Colonic mucosa (tissue), 4 donors: ENCODE measurements at regions not wholly inside any gene's neighbourhood (a gene's known extent, or its start where the extent isn't known, plus 50 kb on each side); places are given as distances from the start of the nearest gene placed in this dataset.
"Not testable (repeated sequence)": the region's sequence is repeated elsewhere in the genome, so short reads cannot be mapped to it uniquely, and the experiment has no call there.

Experiments
- DNase-seq: peaks from one replicate; pipeline ENCODE4 v3.0.0-alpha.2; 2020
- H3K27ac ChIP-seq: fragments of 200-600 bp; one replicate; pipeline ENCODE4 v1.8.0; 2021
- H3K27me3 ChIP-seq: fragments of 200-600 bp; one replicate; pipeline ENCODE4 v1.8.0; 2021
- H3K36me3 ChIP-seq: fragments of 200-600 bp; one replicate; pipeline ENCODE4 v1.8.0; 2021
- H3K4me1 ChIP-seq: fragments of 200-600 bp; one replicate; pipeline ENCODE4 v1.8.0; 2021; ENCODE audit warnings: mild to moderate bottlenecking
- H3K4me3 ChIP-seq: fragments of 200-600 bp; one replicate; pipeline ENCODE4 v1.8.0; 2021
- H3K9ac ChIP-seq, 2 donors: one replicate each; pipeline ENCODE4 v1.7.0; 2013; ENCODE audit warnings: control low read depth in 2 of 2, low read depth in 2 of 2, low read length in 2 of 2
- H3K9me3 ChIP-seq: fragments of 200-600 bp; one replicate; pipeline ENCODE4 v1.8.0; 2021
- intact Hi-C: fragments of 100-400 bp; cut with DNase I; formaldehyde crosslinking; loops from one replicate; pipeline ENCODE4 v1.14.1; 2022
- TF ChIP-seq, protein P1 (sequence below): fragments of 200-600 bp; IDR thresholded peaks from one replicate; pipeline ENCODE4 v1.8.0; 2022; ENCODE audit warnings: antibody characterized with exemption, mild to moderate bottlenecking
- donor health status: healthy.
- donor health status: DM: no; HTN: no; CAD: no.
- donor health status: DM: no; HTN: no; CAD: no.

DNA sequence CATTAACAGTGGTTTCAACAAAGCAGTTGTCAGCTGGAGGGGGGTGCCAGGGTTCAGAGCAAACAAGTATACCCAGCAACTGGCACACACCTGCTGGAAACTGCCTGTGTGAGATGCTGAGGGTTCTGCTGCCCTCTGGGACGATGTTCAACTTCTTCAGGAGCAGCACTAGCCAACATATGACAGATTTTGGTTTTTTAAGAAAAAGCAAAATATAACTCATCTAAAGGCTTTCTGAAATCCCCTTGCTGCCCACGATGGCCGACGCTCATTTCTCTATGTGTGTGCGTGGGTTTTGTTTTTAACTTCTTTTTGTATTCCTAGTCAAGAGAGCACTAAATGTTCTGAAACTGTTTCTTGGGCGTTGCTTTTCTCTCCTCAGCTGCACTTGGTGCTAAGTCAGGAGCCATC lies 79.9 kb downstream of the MRPL57 start:
- Histone ChIP-seq H3K4me1 (no peaks in the 10 kb centered on the region), H3K9me3 (no peaks in the 10 kb centered on the region), H3K9ac (no peak overlapping the region), H3K27ac (no peak overlapping the region), H3K27me3 (no peaks in the 10 kb centered on the region), H3K36me3 (no peaks in the 10 kb centered on the region), H3K4me3 (no peak overlapping the region)
- TF ChIP-seq, protein P1, sequence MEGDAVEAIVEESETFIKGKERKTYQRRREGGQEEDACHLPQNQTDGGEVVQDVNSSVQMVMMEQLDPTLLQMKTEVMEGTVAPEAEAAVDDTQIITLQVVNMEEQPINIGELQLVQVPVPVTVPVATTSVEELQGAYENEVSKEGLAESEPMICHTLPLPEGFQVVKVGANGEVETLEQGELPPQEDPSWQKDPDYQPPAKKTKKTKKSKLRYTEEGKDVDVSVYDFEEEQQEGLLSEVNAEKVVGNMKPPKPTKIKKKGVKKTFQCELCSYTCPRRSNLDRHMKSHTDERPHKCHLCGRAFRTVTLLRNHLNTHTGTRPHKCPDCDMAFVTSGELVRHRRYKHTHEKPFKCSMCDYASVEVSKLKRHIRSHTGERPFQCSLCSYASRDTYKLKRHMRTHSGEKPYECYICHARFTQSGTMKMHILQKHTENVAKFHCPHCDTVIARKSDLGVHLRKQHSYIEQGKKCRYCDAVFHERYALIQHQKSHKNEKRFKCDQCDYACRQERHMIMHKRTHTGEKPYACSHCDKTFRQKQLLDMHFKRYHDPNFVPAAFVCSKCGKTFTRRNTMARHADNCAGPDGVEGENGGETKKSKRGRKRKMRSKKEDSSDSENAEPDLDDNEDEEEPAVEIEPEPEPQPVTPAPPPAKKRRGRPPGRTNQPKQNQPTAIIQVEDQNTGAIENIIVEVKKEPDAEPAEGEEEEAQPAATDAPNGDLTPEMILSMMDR = no peak
- intact Hi-C loops = no loop called here
- no peak for DNase-seq

DNA sequence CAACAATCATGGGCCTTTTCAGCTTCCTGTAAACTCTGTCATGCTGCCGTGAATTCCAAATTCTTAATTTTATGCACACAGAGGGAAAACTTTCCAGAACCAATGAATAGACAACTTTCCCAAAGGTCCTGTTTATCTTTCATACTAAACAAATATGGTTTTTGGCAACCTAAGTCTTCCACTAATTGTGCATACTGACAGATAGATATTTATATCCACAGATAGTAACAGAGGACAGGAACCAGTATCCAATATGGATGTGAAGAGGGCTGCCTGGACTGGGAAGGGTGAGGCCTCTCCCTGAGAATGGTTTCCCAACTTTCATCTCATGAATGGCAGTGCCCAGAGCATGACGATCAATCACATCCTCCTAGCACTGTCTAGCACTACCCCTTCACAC lies 80.4 kb downstream of the MRPL57 start:
- DNase-seq = no peak
- intact Hi-C loops = no loop called here
- no peaks in the 10 kb centered on the region for H3K4me1 ChIP-seq
- TF ChIP-seq, protein P1 = no peak
- H3K27ac ChIP-seq = no peak overlapping the region
- no peaks in the 10 kb centered on the region for H3K27me3 ChIP-seq
- no peaks in the 10 kb centered on the region for H3K9me3 ChIP-seq
- no peak overlapping the region for H3K9ac ChIP-seq
- no peak overlapping the region for H3K4me3 ChIP-seq
- no peaks in the 10 kb centered on the region for H3K36me3 ChIP-seq

DNA sequence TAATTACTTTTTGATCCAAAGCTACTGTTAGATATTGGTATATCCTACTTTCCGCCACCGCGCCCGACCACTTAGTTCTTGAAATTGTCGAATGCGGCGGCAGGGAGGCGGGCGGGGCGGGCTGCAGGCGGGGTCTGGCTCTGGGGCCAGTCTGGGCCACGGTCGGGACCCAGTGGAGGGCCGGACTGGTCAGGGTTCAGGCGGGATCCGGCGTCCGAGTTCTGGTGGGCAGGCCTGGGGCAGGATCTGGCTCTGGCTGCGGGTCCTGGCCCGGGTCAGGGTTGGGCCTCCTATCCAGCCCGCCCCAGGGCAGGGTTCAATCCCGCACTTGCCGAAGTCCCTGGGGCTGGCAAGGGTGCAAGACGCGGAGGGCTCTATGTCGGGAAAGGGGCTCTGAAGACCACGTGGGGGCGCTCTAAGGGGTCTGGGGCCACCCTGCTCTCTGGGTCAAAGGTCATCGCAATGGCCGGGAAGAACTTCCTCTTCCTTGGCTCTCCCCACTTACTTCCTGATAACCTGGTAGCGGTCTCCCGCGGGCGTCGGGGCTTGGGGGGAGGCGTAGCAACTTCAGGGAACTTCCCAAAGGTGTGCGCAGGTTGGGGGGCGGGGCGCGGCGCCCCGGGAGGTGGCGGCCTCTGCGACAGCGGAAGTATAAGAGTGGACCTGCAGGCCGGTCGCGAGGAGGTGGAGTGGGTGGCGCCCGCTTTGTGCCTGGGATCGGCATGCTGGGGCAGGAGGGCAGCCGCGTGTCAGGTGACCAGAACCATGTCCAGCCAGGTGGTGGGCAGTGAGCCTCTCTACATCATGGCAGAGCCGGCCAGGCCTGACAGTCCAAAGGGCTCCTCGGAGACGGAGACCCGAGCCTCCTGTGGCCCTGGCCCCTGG lies 83.4 kb downstream of the MRPL57 start:
- H3K4me1 ChIP-seq = no peaks in the 10 kb centered on the region
- no peak for DNase-seq

DNA sequence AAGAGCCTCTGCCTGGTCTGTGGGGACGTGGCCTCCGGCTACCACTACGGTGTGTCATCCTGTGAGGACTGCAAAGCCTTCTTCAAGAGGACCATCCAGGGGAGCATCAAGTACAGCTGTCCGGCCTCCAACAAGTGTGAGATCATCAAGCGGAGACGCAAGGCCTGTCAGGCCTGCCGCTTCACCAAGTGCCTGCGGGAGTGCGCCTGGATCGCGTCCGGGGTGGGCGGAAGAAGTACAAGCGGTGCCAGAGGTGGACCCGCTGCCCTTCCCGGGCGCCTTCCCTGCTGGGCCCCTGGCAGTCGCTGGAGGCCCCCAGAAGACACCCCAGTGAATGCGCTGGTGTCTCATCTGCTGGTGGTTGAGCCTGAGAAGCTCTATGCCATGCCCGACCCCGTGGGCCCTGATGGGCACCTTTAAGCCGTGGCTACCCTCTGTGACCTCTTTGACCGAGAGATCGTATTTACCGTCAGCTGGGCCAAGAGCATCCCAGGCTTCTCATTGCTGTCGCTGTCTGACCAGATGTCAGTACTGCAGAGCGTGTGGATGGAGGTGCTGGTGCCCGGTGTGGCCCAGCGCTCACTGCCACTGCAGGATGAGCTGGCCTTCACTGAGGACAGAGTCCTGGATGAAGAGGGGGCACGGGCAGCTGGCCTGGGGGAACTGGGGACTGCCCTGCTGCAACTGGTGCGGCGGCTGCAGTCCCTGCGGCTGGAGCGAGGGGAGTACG lies 84.3 kb downstream of the MRPL57 start:
- H3K4me3 ChIP-seq, H3K27ac ChIP-seq, DNase-seq, H3K9me3 ChIP-seq, H3K27me3 ChIP-seq, intact Hi-C loops, H3K4me1 ChIP-seq, H3K36me3 ChIP-seq, H3K9ac ChIP-seq: not testable (repeated sequence)

More for the DNA sequence above, 83.4 kb downstream of the MRPL57 start:
- Histone ChIP-seq H3K4me3 (no peak overlapping the region), H3K27ac (no peak overlapping the region), H3K27me3 (no peaks in the 10 kb centered on the region), H3K9me3 (no peaks in the 10 kb centered on the region), H3K36me3 (no peaks in the 10 kb centered on the region), H3K9ac (no peak overlapping the region)
- intact Hi-C loops = no loop called here
- TF ChIP-seq, protein P1 = no peak

DNA sequence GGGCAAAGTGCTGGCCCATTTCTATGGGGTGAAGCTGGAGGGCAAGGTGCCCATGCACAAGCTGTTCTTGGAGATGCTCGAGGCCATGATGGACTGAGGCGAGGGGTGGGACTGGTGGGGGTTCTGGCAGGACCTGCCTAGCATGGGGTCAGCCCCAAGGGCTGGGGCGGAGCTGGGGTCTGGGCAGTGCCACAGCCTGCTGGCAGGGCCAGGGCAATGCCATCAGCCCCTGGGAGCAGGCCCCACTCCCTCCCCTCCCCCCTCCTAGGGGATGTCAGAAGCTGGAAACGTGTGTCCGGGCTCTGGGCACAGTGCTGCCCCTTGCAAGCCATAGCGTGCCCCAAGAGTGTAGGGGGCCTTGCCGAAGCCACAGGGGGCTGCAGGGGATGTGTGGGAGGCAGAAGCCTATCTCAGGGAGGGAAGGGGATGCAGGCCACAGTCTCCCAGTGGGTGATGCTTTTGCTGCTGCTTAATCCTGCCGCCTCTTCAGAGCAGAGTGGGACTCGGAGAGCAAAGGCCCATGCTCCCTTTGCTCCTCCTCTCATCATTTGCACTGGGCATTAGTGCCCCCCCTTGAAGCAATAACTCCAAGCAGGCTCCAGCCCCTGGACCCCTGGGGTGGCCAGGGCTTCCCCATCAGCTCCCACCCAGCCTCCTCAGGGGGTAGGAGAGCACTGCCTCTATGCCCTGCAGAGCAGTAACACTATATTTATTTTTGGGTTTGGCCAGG lies 85.2 kb downstream of the MRPL57 start:
- H3K9me3 ChIP-seq, H3K4me3 ChIP-seq, H3K9ac ChIP-seq, H3K4me1 ChIP-seq, H3K27me3 ChIP-seq, DNase-seq, intact Hi-C loops, H3K27ac ChIP-seq, H3K36me3 ChIP-seq: not testable (repeated sequence)

DNA sequence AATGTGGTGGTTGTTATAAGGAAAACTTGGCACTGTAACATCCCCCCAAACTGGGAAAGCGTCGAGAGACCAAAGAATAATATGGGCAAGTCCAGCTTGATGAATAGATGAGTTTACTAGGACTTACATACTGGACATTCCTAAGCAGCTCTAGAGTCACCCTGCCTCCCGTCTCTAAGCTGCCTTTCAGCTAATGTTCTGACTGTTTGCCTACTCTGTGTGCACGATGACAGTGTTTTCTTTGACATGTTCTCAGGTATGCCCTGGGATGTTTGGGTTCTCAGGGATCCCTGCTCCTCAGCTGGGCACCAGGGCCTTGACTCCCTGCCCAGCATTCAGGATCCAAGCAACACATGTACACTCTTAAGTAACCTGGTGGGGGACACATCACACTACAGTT lies 87.5 kb downstream of the MRPL57 start:
- H3K27me3 ChIP-seq, H3K4me3 ChIP-seq, H3K9me3 ChIP-seq, intact Hi-C loops, H3K36me3 ChIP-seq, H3K4me1 ChIP-seq, H3K27ac ChIP-seq, DNase-seq, H3K9ac ChIP-seq: not testable (repeated sequence)

DNA sequence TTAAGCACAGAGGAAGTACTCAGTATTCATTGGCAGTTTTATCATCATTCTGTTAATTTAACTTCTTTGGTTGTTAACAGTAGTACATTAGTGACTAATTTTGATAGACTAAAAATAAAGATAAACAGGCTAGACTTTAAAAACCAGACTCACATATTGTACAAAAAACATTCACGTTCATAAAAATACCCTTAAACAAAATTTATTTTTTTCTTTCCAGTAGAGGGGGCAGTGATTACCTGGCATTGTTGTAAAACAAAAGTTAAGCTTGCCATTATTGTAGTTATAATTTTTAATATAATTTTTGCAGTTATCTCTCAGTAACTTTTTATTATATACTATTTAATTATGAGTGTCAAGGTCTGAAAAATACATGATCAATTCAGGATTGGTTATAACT lies 92.0 kb downstream of the MRPL57 start:
- intact Hi-C loops, H3K4me3 ChIP-seq, H3K27me3 ChIP-seq, H3K4me1 ChIP-seq, H3K36me3 ChIP-seq, H3K9me3 ChIP-seq, H3K27ac ChIP-seq, H3K9ac ChIP-seq, DNase-seq: not testable (repeated sequence)

DNA sequence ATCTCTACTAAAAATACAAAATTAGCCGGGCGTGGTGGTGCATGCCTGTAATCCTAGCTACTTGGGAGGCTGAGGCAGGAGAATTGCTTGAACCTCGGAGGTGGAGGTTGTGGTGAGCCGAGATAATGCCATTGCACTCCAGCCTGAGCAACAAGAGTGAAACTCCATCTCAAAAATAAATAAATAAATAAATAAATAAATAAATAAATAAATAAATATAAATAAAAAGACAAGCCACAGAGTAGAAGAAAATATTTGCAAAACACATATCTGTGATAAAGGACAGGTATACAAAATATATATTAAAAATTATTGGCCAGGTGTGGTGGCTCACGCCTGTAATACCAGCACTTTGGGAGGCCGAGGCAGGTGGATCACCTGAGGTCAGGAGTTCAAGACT lies 96.0 kb downstream of the MRPL57 start:
- H3K4me1 ChIP-seq, H3K27me3 ChIP-seq, H3K27ac ChIP-seq, H3K9me3 ChIP-seq, H3K36me3 ChIP-seq, H3K4me3 ChIP-seq, H3K9ac ChIP-seq, DNase-seq: not testable (repeated sequence)
- intact Hi-C loops = loop anchor here (10.0 kb wide), 1 partner anchor 1728 kb away; no protein-coding TSS in a partner anchor

DNA sequence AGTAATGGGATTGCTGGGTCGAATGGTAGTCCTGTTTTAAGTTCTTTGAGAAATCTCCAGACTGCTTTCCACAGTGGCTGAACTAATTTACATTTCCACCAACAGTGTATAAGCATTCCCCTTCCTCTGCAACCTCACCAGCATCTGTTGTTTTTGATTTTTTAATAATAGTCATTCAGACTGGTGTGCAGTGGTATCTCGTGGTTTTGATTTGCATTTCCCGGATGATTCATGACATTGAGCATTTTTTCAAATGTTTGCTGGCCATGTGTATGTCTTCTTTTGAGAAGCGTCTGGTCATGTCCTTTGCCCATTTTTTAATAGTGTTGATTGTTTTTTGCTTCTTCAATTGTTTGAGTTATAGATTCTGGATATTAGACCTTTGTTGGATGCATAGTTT lies 98.0 kb downstream of the MRPL57 start:
- H3K27ac ChIP-seq = not testable (repeated sequence)

More for the DNA sequence above, 98.0 kb downstream of the MRPL57 start:
- H3K9me3 ChIP-seq, DNase-seq, H3K4me3 ChIP-seq, H3K27me3 ChIP-seq, H3K9ac ChIP-seq, H3K4me1 ChIP-seq, H3K36me3 ChIP-seq: not testable (repeated sequence)
- intact Hi-C loops = loop anchor here (10.0 kb wide), 1 partner anchor 1730 kb away; no protein-coding TSS in a partner anchor
